ENCODE measurements at regions not wholly inside any gene's neighbourhood (a gene's known extent, or its start where the extent isn't known, plus 50 kb on each side); places are given as distances from the start of the nearest gene placed in this dataset.

- H3K4me3 ChIP-seq (ENCODE audit: low read depth in 1 of 3, low read length in 3 of 3), result no peak overlapping the region
- no peaks in the 10 kb centered on the region for H3K36me3 ChIP-seq (ENCODE audit: control insufficient read depth in 4 of 4, insufficient read depth in 3 of 4, low read depth in 1 of 4, low read length in 3 of 4)
- H3K27me3 ChIP-seq (ENCODE audit: control insufficient read depth in 4 of 4, insufficient read depth in 4 of 4, low read length in 3 of 4), result no peaks in the 10 kb centered on the region
- no peaks in the 10 kb centered on the region for H3K9me3 ChIP-seq (ENCODE audit: control insufficient read depth in 4 of 4, low read length in 3 of 4)
- H3K9ac ChIP-seq (ENCODE audit: low read depth in 1 of 2, low read length in 2 of 2), result no peak overlapping the region
- H3K27ac ChIP-seq (ENCODE audit: low read depth in 1 of 2, low read length in 2 of 2), result no peak overlapping the region
- no peak for TF ChIP-seq FOXA2 (IDR thresholded peaks at IDR 0.05)
- no peak for TF ChIP-seq NR2F2 (IDR thresholded peaks at IDR 0.05)
- no peak for TF ChIP-seq EGR1 (IDR thresholded peaks at IDR 0.05; ENCODE audit: low read depth in 2 of 2)
- no peak for TF ChIP-seq ATF3 (IDR thresholded peaks at IDR 0.05)
- no peak for TF ChIP-seq MAX (IDR thresholded peaks at IDR 0.05)
- TF ChIP-seq, protein P1, sequence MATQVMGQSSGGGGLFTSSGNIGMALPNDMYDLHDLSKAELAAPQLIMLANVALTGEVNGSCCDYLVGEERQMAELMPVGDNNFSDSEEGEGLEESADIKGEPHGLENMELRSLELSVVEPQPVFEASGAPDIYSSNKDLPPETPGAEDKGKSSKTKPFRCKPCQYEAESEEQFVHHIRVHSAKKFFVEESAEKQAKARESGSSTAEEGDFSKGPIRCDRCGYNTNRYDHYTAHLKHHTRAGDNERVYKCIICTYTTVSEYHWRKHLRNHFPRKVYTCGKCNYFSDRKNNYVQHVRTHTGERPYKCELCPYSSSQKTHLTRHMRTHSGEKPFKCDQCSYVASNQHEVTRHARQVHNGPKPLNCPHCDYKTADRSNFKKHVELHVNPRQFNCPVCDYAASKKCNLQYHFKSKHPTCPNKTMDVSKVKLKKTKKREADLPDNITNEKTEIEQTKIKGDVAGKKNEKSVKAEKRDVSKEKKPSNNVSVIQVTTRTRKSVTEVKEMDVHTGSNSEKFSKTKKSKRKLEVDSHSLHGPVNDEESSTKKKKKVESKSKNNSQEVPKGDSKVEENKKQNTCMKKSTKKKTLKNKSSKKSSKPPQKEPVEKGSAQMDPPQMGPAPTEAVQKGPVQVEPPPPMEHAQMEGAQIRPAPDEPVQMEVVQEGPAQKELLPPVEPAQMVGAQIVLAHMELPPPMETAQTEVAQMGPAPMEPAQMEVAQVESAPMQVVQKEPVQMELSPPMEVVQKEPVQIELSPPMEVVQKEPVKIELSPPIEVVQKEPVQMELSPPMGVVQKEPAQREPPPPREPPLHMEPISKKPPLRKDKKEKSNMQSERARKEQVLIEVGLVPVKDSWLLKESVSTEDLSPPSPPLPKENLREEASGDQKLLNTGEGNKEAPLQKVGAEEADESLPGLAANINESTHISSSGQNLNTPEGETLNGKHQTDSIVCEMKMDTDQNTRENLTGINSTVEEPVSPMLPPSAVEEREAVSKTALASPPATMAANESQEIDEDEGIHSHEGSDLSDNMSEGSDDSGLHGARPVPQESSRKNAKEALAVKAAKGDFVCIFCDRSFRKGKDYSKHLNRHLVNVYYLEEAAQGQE (IDR thresholded peaks at IDR 0.05), result no peak
- no peak for TF ChIP-seq HNF4A (conservative IDR thresholded peaks at IDR 0.05)
- no peak for TF ChIP-seq JUND (IDR thresholded peaks at IDR 0.05)
- no peak for TF ChIP-seq SP1 (IDR thresholded peaks at IDR 0.05)
- TF ChIP-seq GABPA (IDR thresholded peaks at IDR 0.05 in 1 of 2, conservative IDR thresholded peaks at IDR 0.05 in 1 of 2), result no peak
- no peak for TF ChIP-seq HNF4G (IDR thresholded peaks at IDR 0.05)
- no peak for TF ChIP-seq YY1 (IDR thresholded peaks at IDR 0.05)
- no peak for TF ChIP-seq TAF1 (conservative IDR thresholded peaks at IDR 0.05)
- no peak for TF ChIP-seq FOXA1 (IDR thresholded peaks at IDR 0.05)
- TF ChIP-seq, protein P2, sequence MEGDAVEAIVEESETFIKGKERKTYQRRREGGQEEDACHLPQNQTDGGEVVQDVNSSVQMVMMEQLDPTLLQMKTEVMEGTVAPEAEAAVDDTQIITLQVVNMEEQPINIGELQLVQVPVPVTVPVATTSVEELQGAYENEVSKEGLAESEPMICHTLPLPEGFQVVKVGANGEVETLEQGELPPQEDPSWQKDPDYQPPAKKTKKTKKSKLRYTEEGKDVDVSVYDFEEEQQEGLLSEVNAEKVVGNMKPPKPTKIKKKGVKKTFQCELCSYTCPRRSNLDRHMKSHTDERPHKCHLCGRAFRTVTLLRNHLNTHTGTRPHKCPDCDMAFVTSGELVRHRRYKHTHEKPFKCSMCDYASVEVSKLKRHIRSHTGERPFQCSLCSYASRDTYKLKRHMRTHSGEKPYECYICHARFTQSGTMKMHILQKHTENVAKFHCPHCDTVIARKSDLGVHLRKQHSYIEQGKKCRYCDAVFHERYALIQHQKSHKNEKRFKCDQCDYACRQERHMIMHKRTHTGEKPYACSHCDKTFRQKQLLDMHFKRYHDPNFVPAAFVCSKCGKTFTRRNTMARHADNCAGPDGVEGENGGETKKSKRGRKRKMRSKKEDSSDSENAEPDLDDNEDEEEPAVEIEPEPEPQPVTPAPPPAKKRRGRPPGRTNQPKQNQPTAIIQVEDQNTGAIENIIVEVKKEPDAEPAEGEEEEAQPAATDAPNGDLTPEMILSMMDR (IDR thresholded peaks at IDR 0.05; ENCODE audit: low read depth, low read length, missing input control), result no peak
- no peak for TF ChIP-seq RAD21 (IDR thresholded peaks at IDR 0.05)
- no peak for TF ChIP-seq RXRA (IDR thresholded peaks at IDR 0.05)
- no peak for TF ChIP-seq ZBTB33 (IDR thresholded peaks at IDR 0.05)
- no peak for DNase-seq (ENCODE audit: low spot score)
- no peaks in the 10 kb centered on the region for H3K4me1 ChIP-seq (ENCODE audit: control insufficient read depth in 4 of 4, insufficient read depth in 4 of 4, low read length in 3 of 4)
These were observed 532.5 kb upstream of the ADGRL4 start for GRCh38 chr1:79539001-79539400.

Data from liver (tissue), 7 donors.